ENCODE measurements at regions not wholly inside any gene's neighbourhood (a gene's known extent, or its start where the extent isn't known, plus 50 kb on each side); places are given as distances from the start of the nearest gene placed in this dataset.

GRCh38 chr15:30030345-30030744 is 52.4 kb upstream of the GOLGA8J start:
- POLR2A ChIA-PET, result no interaction called here
- TF ChIP-seq CTCF (IDR thresholded peaks at IDR 0.05; ENCODE audit: control extremely low read depth, extremely low read depth, low read depth, missing control alignments), result no peak
- CTCF ChIA-PET, result no interaction called here
- DNase-seq (ENCODE audit: extremely low spot score), result no peak

- no peak for TF ChIP-seq CTCF (IDR thresholded peaks at IDR 0.05; ENCODE audit: control extremely low read depth, extremely low read depth, low read depth, missing control alignments)
- ChIA-PET POLR2A (no interaction called here), CTCF (no interaction called here)
- no peak for DNase-seq (ENCODE audit: extremely low spot score)
These were observed 58.9 kb upstream of the GOLGA8J start for GRCh38 chr15:30023798-30024295.

DNA sequence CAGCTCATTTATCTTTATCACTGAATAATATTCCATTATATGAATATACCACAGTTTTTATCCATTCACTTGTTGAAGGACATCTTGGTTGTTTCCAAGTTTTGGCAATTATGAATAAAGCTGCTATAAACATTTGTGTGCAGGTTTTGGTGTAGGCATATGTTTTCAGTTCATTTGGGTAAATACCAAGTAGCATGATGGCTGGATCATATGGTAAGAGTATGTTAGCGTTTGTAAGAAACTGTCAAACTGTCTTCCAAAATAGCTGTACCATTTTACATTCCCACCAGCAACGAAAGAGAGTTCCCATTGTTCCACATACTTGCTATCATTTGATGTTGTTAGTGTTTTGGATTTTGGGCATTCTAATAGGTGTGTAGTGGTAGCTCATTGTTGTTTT is 72.0 kb upstream of the GOLGA8J start:
- ChIA-PET CTCF (no interaction called here), POLR2A (no interaction called here)
- TF ChIP-seq CTCF (IDR thresholded peaks at IDR 0.05; ENCODE audit: control extremely low read depth, extremely low read depth, low read depth, missing control alignments), result no peak
- DNase-seq (ENCODE audit: extremely low spot score), result no peak

DNA sequence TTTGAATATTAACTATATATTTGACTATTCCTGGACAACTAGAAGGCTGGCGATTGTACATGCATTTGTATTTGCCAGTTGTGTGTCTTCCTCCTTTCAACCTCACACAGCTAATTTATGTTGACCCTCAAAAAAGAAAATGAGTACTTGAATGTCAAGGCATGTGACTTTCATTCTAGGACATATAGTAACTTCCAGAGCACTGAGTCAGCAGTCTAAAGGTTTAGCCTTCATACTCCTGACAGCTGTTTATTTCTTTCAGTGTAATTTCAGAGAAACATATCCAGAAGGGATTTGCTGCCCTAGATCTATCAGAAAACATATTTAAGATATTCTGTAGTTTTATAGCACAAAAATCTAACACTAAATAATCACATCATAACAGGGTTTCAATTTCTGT is 74.6 kb upstream of the GOLGA8J start:
- ChIA-PET CTCF (no interaction called here), POLR2A (no interaction called here)
- TF ChIP-seq CTCF (IDR thresholded peaks at IDR 0.05; ENCODE audit: control extremely low read depth, extremely low read depth, low read depth, missing control alignments), result no peak
- no peak for DNase-seq (ENCODE audit: extremely low spot score)

DNA sequence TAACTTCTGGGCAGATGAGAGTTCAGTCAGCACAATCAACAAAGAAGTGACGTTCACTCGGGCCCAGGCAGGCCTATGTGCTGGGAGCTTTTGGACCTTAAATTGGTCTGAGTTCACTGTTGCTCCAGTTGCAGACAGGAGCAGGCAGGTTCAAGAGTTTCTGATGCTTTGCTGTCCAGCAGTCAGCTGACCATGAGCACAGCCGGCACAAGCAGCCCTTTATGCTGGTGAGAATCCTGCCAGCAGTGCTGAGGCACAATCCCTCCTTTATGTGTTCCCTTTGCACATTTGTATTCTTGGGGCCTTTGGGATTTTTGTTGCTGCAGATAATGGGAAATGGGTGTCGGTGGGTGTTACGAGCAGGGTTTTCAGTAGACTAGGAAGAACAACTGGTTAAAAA is 81.2 kb upstream of the GOLGA8J start:
- no peak for DNase-seq (ENCODE audit: extremely low spot score)
- ChIA-PET POLR2A (no interaction called here), CTCF (interaction anchor here (1.4 kb wide), 1 partner anchor 11 kb away, joined by 4 read pairs; no protein-coding TSS in a partner anchor)
- TF ChIP-seq CTCF (IDR thresholded peaks at IDR 0.05; ENCODE audit: control extremely low read depth, extremely low read depth, low read depth, missing control alignments), result no peak

DNA sequence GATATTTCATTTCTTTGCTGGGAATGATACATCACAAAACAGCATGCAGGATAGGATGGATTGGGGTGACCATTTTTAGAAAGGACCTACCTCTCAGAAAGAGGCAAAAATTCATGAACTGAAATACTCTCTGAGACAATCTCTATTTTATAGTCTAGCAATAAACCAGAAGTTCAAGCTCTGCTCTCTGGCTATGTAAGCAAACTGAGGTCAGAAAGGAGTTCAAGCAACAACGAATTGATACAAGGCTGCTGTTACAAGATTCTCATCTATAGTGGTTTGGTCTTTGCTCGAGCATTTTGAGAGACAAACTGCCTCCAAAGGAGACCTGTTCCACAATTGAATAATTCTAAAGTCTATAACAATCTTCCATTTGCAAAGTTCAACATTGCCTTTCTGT is 84.7 kb upstream of the GOLGA8J start:
- TF ChIP-seq CTCF (IDR thresholded peaks at IDR 0.05; ENCODE audit: control extremely low read depth, extremely low read depth, low read depth, missing control alignments), result no peak
- DNase-seq (ENCODE audit: extremely low spot score), result no peak
- ChIA-PET CTCF (no interaction called here), POLR2A (no interaction called here)

DNA sequence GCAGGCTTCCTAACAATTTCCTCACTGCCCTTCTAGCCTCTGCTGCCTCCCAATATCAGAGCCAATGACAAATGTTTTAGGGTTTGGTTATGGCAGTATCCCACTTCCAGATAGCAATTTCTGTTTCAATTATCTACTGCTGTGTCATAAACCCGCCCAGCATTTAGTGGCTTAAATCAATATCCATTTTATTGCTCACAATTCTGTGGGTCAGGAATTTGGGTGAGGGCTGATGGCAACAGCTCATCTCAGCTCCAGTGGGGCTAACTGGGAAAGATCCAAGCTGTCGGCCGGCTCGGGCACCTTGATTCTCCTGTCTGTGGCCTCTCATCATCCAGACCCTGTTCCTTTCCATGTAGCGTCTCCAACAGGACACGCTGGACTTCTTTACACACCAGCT is 85.3 kb upstream of the GOLGA8J start:
- CTCF ChIA-PET, result no interaction called here
- no peak for TF ChIP-seq CTCF (IDR thresholded peaks at IDR 0.05; ENCODE audit: control extremely low read depth, extremely low read depth, low read depth, missing control alignments)
- DNase-seq (ENCODE audit: extremely low spot score), result no peak
- POLR2A ChIA-PET, result no interaction called here
